Suppressor macrophage (primary cell): ENCODE measurements at regions not wholly inside any gene's neighbourhood (a gene's known extent, or its start where the extent isn't known, plus 50 kb on each side); places are given as distances from the start of the nearest gene placed in this dataset.

Experiments used
- DNase-seq, 4 experiments: peaks; one replicate each; pipeline ENCODE4 v3.0.0-alpha.2; 2020 to 2022

GRCh38 chr13:89845874-89846273, 1501.6 kb upstream of the MIR17HG start:
- no peak for DNase-seq

DNA sequence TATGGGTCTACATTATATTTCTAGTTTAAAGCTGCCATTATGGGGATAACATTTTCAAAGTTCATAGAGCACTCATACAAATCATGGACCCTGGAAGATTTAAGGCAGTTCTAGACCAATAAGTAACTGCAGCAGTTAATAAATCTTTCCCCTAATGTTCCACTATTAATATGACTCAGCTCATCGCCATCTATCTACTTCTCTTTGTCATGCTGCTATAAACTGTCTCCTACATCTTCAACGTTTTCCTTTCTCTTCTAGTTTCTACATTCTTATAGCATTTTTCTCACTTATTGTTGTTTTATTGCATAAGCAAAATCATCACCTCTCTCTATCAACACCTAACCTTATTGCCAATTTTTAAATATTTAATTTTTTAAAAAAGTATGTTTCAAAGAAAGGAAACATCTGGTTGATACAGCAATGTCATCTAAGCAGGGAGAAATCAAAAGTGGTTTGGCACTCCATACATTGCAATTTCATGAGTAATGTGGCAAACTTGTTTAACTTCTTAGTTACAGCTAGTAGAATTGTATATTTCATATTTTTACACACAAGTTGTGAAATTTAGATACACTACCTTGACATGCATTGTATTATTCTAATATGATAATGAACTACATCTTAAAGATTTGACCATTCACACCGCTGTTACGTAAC, 1500.4 kb upstream of the MIR17HG start:
- DNase-seq: no peak

GRCh38 chr13:89852570-89852969, 1494.9 kb upstream of the MIR17HG start:
- DNase-seq: no peak

DNA sequence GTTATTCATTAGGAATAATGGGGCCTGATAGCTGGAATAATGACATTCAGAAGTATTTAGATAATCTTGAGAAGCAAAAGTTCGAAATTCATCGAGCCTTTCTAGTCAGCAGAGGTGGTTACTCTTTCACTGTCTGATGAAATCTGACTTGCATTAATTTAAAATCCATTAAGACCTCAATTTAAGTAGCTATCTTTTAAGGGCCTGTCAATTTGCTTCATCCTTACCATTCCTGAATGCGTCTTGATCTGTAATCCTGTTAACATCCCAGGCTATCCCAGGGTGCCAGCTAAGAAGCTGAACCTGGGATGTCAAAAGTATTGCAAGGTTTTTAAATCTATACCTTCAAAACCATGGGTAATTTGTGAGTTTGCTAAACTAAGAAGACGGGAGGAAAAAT, 1491.0 kb upstream of the MIR17HG start:
- no peak for DNase-seq

- DNase-seq: no peak
These were observed 1490.0 kb upstream of the MIR17HG start for GRCh38 chr13:89857502-89857901.

DNA sequence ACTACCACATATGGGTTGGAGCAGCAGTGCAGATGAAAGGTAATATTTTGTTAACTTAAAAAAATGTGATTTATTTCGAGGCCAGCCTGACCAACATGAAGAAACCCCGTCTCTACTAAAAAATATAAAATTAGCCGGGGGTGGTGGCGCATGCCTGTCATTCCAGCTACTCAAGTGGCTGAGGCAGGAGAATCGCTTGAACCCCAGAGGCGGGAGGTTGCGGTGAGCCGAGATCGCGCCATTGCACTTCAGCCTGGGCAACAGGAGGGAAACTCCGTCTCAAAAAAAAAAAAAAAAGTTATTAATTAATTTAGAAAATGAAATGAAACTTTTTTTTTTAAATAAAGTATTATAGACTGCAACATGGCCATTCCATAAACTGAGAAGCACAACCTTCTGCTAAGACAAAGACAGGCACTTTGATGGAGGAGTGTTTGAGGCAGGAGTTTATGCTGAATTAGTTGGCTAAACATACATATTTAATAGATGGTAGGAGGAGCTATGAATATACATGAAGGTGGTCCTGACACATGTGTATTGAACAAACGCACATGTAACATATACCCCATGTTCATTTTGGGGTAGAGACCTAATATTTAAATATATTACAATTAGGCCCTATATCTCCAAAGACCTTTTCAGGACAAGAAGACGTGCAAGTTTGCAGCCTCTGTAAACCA, 1485.3 kb upstream of the MIR17HG start:
- no peak for DNase-seq

GRCh38 chr13:89862691-89863036, 1484.8 kb upstream of the MIR17HG start:
- DNase-seq: no peak

GRCh38 chr13:89865164-89866064, 1482.1 kb upstream of the MIR17HG start:
- DNase-seq: no peak

DNA sequence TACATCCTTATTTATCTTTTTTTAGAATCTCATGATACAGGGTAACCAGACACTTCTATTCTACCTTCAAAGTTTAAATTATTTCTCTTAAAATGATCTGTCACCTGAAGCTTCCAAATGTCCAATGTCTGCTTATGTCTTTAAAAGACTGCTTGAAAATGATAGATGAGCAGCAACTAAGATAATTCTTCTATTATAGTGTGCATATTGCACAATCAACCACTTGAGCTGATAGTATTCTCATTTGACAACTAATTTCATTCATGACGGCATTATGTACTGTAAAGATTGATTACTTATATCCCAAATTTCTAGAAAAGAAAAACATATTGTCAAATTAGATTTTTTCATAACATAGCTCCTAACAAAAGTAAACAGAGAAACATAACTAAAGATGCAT, 1478.2 kb upstream of the MIR17HG start:
- no peak for DNase-seq

DNA sequence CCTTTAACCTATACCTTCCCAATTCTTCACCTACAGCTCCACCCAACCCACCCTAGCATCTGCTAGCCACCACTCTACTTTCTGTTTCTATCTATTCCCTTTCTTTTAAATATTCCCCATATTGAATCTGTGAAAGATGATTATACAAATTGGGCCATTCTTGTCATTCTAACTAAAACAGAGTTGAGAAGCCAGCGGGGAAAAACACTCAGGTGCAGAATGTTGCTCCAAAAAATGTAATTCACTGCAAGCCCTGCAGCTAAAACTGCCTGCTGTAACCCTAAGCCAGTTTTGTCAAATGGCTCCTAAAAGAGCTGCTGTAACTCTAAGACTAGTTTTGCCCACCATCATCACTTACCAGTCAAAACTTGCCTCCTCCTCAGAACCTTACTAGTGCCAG, 1468.6 kb upstream of the MIR17HG start:
- DNase-seq: no peak

- no peak for DNase-seq
These were observed 1467.3 kb upstream of the MIR17HG start for GRCh38 chr13:89880201-89880600.

GRCh38 chr13:89883893-89884448, 1463.5 kb upstream of the MIR17HG start:
- no peak for DNase-seq

DNA sequence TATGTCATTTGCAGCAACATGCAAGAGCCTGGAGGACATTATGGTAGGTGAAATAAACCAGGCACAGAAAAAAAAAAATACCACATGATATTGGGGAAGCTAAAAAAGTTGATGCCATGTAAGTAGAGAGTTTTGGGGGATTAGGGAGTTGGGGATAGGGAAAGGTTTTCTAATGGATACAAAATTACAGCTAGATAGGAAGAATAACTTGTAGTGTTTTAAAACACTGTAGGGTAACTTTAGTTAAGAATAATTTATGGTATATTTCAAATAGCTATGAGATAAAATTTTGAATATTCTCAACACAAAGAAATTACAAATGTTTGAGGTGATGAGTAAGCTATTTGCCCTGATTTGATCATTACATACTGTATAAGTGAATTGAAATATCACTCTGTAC, 1456.7 kb upstream of the MIR17HG start:
- DNase-seq: no peak

- DNase-seq: no peak
These were observed 1456.1 kb upstream of the MIR17HG start for GRCh38 chr13:89891416-89891815.

GRCh38 chr13:89897681-89898080, 1449.8 kb upstream of the MIR17HG start:
- peak in 1 of 4 experiments; percentile 6 for DNase-seq

GRCh38 chr13:89899302-89900103, 1448.0 kb upstream of the MIR17HG start:
- DNase-seq: no peak

- DNase-seq: no peak
These were observed 1447.3 kb upstream of the MIR17HG start for GRCh38 chr13:89900104-89900765.

DNA sequence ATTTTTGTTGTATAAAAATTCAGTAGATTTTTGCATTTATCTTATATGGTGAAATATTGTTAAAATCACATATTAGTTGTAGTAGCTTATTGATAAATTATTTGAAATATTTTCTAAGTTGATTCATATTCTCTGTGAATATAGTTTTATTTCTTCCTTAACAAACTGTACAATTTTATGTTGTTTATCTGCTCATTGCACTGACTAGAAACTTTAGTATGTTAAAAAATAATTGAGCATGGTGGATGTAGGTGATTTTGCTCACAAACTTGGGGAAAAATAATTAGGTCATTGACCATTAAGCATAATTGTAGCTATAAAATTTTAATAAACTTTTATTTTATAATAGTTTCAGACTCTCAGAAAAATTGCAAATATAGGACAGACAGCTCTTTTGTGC, 1445.3 kb upstream of the MIR17HG start:
- DNase-seq: no peak

DNA sequence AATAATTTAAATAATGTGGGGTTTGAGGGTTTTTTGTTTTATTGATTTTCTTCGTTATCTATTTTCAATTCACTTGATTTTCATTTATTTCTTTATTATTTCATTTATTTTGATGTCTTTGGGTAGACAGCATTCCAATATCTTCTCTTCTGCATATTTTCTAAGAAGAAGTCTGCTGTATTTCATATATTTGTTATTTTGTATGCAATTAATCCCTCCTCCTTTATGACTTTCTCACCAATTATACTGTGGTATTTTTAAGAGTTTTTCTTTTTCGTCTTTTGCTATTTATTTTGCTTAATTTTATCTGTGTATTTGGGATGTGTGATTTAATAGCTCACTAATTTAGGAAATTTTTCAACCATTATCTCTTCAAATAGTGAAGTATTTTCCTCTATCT, 1444.4 kb upstream of the MIR17HG start:
- no peak for DNase-seq

GRCh38 chr13:89910166-89910565, 1437.3 kb upstream of the MIR17HG start:
- no peak for DNase-seq

DNA sequence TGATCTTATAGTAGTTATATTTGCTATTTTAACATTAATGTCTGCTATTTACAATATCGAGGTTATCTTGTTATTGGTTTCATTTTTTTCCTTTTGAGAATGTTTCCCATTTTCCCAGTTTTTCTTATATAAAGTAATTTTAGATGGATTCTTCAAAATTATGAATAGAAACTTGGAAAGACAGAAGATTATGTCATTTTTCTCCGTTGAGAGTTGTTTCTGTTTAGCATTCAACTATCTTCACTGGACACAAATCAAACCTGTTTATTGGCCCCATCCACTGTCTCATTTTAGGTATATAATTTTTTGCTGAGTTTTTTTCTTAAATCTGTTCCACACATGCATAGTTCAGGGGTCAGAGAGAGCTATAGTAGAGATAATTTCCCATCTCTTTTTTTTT, 1430.9 kb upstream of the MIR17HG start:
- DNase-seq: no peak

DNA sequence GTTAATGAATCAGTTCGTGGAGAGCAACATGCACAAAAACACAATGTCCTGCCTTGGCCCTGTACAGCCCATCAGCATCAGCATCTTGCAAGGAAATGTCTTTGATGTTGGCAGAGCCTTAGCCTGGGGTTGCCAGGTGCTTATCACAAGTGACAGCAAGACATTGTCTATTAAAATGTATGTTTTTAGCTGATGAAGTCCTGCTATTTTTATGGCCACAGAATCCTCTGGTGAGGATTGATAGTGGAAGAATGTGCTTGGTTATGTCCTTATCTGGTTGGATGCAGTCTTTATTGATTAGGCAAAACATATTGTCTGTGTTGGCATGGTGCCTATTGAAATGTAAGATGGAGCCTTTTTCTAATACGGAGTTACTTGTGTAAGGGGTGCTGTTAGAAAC, 1427.0 kb upstream of the MIR17HG start:
- DNase-seq: no peak
